GM13976 (cell line): ENCODE measurements at regions not wholly inside any gene's neighbourhood (a gene's known extent, or its start where the extent isn't known, plus 50 kb on each side); places are given as distances from the start of the nearest gene placed in this dataset.
"Not testable (repeated sequence)": the region's sequence is repeated elsewhere in the genome, so short reads cannot be mapped to it uniquely, and the experiment has no call there.

Experiments used
- DNase-seq: peaks from one replicate; pipeline ENCODE4 v3.0.0; 2012; ENCODE audit warnings: low spot score
- in situ Hi-C: fragments of 300-500 bp; cut with MboI; formaldehyde crosslinking; loops from one replicate; pipeline ENCODE4 v1.12.0; 2022; ENCODE audit warnings: low sequenced_read_pairs, mixed read lengths, inconsistent platforms; ENCODE audit not compliant: unreplicated experiment
- TF ChIP-seq, protein P1 (sequence below): IDR thresholded peaks from 2 replicates; pipeline ENCODE4 v1.5.1; 2012; ENCODE audit warnings: borderline replicate concordance, mild to moderate bottlenecking; ENCODE audit not compliant: insufficient read depth; ENCODE audit errors: extremely low read depth, missing control alignments, control extremely low read depth

DNA sequence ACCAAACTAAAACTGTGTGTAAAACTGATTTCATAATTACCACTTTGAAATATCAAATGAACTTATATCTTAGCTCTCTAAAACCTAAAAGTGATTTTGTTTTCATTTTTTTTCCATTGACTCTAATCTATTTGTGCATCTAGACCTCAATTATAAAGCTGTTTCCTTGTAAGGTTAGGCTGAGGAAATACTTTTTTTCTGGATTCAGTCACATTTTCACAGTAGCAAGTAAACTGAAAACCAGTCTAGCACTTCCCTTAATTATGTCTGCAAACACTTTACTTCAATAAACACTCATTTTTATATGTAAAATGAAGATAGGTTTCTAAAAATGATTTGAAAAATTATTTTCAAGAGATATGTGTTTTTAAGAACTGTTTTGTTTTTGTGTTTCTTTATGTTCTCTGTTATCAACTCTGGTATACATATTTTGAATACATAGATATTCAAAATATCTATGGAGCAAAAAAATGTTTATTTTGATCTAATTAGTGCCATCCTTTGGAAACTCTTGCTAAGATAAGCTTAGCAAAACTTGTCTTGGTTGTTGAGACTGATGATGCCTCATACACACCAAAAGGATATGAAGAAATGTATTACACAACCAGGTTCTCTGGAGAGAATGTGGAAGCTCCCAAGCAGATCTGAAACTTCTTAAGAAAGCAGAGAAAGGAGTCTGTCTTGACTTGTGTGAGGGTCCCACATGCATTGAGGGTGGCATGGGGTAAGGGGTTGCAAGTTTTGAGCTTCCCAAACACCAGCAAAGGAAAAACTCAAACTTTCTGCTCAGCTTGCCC lies 1887.4 kb downstream of the PCDH9 start:
- no peak for DNase-seq
- TF ChIP-seq, protein P1, sequence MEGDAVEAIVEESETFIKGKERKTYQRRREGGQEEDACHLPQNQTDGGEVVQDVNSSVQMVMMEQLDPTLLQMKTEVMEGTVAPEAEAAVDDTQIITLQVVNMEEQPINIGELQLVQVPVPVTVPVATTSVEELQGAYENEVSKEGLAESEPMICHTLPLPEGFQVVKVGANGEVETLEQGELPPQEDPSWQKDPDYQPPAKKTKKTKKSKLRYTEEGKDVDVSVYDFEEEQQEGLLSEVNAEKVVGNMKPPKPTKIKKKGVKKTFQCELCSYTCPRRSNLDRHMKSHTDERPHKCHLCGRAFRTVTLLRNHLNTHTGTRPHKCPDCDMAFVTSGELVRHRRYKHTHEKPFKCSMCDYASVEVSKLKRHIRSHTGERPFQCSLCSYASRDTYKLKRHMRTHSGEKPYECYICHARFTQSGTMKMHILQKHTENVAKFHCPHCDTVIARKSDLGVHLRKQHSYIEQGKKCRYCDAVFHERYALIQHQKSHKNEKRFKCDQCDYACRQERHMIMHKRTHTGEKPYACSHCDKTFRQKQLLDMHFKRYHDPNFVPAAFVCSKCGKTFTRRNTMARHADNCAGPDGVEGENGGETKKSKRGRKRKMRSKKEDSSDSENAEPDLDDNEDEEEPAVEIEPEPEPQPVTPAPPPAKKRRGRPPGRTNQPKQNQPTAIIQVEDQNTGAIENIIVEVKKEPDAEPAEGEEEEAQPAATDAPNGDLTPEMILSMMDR: no peak
- in situ Hi-C loops: no loop called here

DNA sequence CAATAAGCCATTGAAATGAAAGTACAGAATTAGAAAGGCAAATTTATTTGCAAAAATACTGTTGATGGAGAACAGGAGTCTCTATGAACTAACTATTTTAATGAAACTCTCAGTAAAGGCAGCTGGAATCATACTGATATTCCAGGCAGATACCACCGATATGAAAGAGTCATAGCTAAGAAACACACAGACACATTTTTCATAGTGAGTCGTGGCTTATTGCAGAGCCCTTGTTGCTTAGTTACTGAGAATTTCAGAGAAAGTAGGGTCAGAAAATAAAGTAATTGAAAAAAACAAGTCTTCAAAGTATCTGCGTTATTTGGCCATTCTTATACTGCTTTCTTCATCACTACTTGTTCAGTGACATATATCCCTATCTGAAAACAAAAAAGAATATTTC lies 1890.9 kb downstream of the PCDH9 start:
- in situ Hi-C loops: no loop called here
- TF ChIP-seq, protein P1: no peak
- DNase-seq: no peak

DNA sequence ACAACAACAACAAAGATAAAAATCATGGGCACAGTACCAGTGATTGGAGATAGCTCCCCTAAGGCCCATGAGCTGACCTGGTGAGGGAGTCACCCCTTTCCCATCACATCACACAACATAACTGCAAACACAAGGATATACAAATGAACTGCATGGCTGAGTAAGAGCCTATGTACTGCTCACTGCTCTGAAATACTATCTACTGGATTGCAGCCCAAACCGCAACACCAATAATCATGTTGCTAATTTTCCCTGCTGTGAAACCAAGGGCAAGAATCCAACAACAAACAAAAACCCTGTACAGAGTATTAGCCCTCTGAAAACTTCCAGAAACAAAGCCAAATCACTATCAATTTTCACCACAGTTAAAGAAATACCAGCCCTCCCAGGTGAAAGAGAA lies 1893.2 kb downstream of the PCDH9 start:
- no peak for DNase-seq
- in situ Hi-C loops: no loop called here
- TF ChIP-seq, protein P1: no peak

DNA sequence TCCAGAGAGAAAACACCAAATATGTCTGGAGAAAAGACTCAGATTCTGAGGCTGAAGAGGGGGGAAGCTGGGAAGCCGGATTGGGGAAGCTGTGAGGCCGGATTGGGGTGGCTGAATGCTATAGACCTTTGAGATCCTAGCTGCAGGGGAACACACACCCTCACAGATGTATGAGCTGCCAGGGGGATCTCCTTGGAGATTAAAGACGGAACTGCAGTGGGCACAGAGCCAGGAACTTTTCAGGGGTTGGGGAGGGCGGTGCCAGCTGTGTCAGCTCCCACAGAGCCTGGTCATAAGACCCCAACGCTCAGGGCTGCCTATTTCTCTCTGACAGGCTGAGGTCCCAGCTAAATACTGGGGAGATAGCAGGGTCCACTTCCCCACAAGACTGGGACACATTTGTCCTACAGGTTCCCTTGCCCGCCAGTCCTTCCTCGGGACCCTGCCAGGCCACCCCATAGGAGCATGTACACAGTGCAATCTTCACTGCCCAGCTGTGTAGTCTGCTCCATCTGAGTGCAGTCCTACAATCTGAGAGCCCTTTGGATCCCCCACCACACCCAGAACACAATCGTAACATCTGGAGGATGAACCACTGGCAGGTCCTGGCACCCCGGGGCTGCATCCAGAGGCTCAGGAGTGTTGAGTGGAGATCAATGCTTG lies 1893.9 kb downstream of the PCDH9 start:
- TF ChIP-seq, protein P1: no peak
- no peak for DNase-seq
- in situ Hi-C loops: no loop called here

DNA sequence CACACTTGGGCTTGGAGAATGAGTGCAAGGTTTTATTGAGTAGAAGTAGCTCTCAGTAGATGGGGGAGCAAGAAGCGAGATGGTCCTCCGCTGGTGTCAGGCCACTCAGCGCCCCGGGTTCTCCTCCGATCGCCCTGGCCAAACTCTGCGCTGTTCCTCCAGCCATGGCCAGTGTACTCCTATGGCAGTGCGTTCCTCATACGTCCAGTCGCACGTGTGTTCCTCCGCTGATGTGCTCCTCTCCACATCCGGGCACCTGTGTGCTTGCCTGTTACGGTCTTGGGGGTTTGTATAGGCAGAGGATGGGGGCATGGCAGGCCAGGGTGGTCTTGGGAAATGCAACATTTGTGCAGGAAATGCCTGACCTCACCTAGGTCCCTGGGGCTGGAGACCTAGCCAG lies 1899.4 kb downstream of the PCDH9 start:
- DNase-seq: no peak
- in situ Hi-C loops: no loop called here
- TF ChIP-seq, protein P1: no peak

DNA sequence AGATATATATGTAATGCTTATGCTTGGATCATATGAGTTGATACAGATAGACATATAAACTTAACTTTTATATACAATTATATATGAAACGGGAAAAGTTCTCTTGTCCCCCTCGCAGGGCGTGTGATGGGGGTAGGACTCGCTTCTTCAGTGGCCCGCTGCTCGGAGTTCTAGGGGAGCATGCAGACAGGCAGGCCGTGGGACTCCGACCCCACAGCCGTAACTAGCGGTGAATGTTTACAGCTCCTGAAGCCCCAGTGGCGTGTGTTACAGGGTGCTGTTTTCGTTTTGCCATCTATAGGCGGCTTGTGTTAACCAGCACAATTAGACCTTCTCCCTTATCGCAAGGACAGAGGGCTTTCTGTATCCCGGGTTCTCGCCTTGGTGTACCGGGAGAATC lies 1899.8 kb downstream of the PCDH9 start:
- TF ChIP-seq, protein P1: no peak
- in situ Hi-C loops: no loop called here
- no peak for DNase-seq

DNA sequence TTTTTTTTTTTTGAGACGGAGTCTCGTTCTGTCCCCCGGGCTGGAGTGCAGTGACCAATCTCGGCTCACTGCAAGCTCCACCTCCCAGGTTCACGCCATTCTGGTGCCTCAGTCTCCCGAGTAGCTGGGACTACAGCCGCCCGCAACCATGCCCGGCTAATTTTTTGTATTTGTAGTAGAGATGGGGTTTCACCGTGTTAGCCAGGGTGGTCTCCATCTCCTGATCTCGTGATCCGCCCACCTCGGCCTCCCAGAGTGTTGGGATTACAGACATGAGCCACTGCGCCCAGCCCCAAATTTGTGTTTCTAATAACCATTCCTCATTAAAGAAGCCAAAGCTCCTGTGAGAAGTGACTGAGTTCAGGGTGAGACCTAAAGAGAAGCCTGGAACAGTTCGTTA lies 1906.9 kb downstream of the PCDH9 start:
- DNase-seq, in situ Hi-C loops: not testable (repeated sequence)

DNA sequence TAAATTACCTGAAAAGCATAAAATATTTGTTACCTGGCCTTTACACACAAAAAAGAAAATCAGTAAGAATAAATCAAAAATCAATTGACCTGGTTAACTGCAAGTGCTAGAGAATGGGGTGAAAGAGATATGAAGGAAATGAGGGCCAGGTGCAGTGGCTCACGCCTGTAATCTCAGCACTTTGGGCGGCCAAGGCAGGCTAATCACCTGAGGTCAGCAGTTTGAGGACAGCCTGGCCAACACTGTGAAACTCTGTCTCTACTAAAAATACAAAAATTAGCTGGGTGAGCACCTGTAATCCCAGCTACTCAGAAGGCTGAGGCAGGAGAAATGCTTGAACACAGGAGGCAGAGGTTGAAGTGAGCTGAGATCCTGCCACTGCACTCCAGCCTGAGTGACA lies 1908.7 kb downstream of the PCDH9 start:
- in situ Hi-C loops: not testable (repeated sequence)

More for the DNA sequence above, 1908.7 kb downstream of the PCDH9 start:
- not testable (repeated sequence) for DNase-seq
